ENCODE measurements at regions not wholly inside any gene's neighbourhood (a gene's known extent, or its start where the extent isn't known, plus 50 kb on each side); places are given as distances from the start of the nearest gene placed in this dataset.

DNA sequence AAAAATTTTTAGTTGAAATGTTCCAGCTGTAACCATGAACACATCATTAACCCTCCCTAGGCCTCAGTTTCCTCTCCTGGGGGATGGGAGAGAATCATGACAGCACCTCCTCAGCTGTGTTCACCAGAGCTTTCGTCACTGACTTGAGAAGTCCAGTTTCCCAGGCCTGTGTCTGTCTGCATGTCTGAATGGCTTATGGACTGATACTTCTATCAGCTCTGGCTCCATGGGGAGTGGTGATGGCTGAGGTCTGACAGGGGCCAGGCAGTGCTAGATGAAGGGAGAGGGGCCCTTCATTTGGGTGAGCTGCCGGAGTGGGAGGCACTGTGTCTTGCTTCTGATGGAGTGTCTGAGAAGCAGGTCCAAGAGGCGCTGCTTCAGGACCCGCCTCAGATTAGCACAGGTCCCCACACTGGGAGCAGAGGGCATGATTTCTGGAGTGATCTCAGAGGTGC, 192.9 kb downstream of the PTPN20 start:
- Histone ChIP-seq H3K4me1 (no peaks in the 10 kb centered on the region), H3K27ac (no peak overlapping the region), H3K36me3 (no peaks in the 10 kb centered on the region), H3K4me3 (no peak overlapping the region), H3K27me3 (no peaks in the 10 kb centered on the region), H3K9me3 (no peaks in the 10 kb centered on the region)
- intact Hi-C loops (cut with DNase I) = no loop called here
- no peak for DNase-seq
- 87 to 94% methylated on average over 4 of the region's 4 CpGs for WGBS, 2 donors
- no peak for TF ChIP-seq POLR2A (IDR thresholded peaks at IDR 0.05)
- no peak for TF ChIP-seq POLR2AphosphoS5 (IDR thresholded peaks at IDR 0.05)
- TF ChIP-seq EP300 (IDR thresholded peaks at IDR 0.05) = no peak
- TF ChIP-seq, protein P1, sequence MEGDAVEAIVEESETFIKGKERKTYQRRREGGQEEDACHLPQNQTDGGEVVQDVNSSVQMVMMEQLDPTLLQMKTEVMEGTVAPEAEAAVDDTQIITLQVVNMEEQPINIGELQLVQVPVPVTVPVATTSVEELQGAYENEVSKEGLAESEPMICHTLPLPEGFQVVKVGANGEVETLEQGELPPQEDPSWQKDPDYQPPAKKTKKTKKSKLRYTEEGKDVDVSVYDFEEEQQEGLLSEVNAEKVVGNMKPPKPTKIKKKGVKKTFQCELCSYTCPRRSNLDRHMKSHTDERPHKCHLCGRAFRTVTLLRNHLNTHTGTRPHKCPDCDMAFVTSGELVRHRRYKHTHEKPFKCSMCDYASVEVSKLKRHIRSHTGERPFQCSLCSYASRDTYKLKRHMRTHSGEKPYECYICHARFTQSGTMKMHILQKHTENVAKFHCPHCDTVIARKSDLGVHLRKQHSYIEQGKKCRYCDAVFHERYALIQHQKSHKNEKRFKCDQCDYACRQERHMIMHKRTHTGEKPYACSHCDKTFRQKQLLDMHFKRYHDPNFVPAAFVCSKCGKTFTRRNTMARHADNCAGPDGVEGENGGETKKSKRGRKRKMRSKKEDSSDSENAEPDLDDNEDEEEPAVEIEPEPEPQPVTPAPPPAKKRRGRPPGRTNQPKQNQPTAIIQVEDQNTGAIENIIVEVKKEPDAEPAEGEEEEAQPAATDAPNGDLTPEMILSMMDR (IDR thresholded peaks at IDR 0.05) = no peak

DNA sequence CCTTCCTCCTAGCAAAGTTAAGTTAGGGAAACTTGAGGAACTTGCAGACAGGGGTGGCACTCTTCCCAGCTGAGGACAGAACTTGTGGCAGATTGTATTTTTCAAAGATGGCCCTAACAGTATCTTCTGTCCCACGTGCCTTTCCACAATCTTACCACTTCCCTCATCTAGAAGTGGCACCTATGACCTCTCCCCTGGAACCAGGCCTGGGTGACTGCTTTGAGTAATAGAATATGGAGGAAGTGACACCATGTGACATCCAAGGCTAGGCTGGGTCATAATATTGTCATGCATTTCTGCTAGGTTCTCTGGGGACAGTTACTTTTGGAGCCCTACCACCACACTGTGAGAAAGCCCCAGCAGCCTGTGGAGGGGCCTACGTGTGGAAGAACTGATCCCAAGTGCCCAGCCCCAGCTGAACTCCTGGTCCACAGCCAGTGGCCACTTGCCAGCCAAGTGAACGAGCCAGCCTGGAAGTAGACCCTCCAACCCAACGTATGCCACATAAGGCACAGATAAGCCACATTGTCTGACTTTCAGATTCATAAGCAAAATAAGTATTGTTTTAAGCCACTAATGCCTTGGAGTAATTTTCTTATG, 193.7 kb downstream of the PTPN20 start:
- no peak overlapping the region for H3K27ac ChIP-seq
- TF ChIP-seq POLR2A (IDR thresholded peaks at IDR 0.05) (no peak), POLR2AphosphoS5 (IDR thresholded peaks at IDR 0.05) (no peak), EP300 (IDR thresholded peaks at IDR 0.05) (no peak)
- TF ChIP-seq, protein P1 (IDR thresholded peaks at IDR 0.05) = no peak
- intact Hi-C loops (cut with DNase I) = no loop called here
- no peaks in the 10 kb centered on the region for H3K9me3 ChIP-seq
- 66 to 69% methylated on average over 4 of the region's 4 CpGs for WGBS, 2 donors
- DNase-seq = no peak
- no peaks in the 10 kb centered on the region for H3K27me3 ChIP-seq
- no peak overlapping the region for H3K4me3 ChIP-seq
- no peaks in the 10 kb centered on the region for H3K36me3 ChIP-seq
- no peaks in the 10 kb centered on the region for H3K4me1 ChIP-seq

GRCh38 chr10:47107007-47107747, 192.8 kb upstream of the GDF10 start:
- H3K27me3 ChIP-seq = no peaks in the 10 kb centered on the region
- intact Hi-C loops (cut with DNase I) = no loop called here
- H3K27ac ChIP-seq = no peak overlapping the region
- no peak for TF ChIP-seq EP300 (IDR thresholded peaks at IDR 0.05)
- TF ChIP-seq, protein P1 (IDR thresholded peaks at IDR 0.05) = no peak
- no peak for TF ChIP-seq POLR2A (IDR thresholded peaks at IDR 0.05)
- no peak for TF ChIP-seq POLR2AphosphoS5 (IDR thresholded peaks at IDR 0.05)
- H3K4me1 ChIP-seq = no peaks in the 10 kb centered on the region
- H3K36me3 ChIP-seq = no peaks in the 10 kb centered on the region
- 88 to 93% methylated on average over 8 of the region's 8 CpGs for WGBS, 2 donors
- DNase-seq = no peak
- no peak overlapping the region for H3K4me3 ChIP-seq
- H3K9me3 ChIP-seq = no peaks in the 10 kb centered on the region

- H3K4me3 ChIP-seq = no peak overlapping the region
- H3K27ac ChIP-seq = no peak overlapping the region
- DNase-seq = no peak
- H3K36me3 ChIP-seq = no peaks in the 10 kb centered on the region
- no peaks in the 10 kb centered on the region for H3K9me3 ChIP-seq
- no peaks in the 10 kb centered on the region for H3K4me1 ChIP-seq
- 44 to 73% methylated on average over 2 of the region's 2 CpGs for WGBS, 2 donors
- H3K27me3 ChIP-seq = no peaks in the 10 kb centered on the region
- intact Hi-C loops (cut with DNase I) = no loop called here
- TF ChIP-seq POLR2A (IDR thresholded peaks at IDR 0.05) = no peak
These were observed 190.1 kb upstream of the GDF10 start for GRCh38 chr10:47109906-47110305.

DNA sequence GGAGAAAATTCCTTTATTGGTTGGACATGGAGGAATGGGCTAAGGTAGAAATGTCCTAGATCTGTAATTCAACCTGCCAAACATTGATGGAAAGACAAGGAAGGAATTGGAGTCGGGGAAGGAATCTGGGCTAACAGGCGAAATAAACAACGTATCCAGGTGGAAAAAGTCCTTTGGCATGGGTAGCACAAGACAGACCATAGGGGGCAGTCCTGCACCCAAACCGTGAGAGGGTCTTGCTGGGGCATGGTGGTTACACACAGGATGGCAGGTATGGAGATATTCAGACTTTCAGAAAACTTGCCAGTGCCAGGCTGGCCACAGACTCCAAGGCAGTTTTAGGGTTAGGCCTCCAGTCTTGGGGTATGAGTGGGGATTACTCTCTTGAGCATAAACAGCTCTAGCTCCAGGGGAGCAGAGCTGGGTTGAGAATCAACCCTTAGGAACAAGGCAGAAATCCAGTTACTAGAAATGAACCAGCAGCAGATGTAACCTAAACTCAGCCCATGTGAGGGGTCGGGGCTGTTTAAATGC, 188.6 kb upstream of the GDF10 start:
- 81 to 87% methylated on average over 5 of the region's 5 CpGs for WGBS, 2 donors
- DNase-seq = no peak
- no peaks in the 10 kb centered on the region for H3K27me3 ChIP-seq
- no peaks in the 10 kb centered on the region for H3K36me3 ChIP-seq
- H3K4me3 ChIP-seq = no peak overlapping the region
- intact Hi-C loops (cut with DNase I) = no loop called here
- H3K27ac ChIP-seq = no peak overlapping the region
- peaks cover 0 to 5% (median 0%) of the 10 kb centered on the region in 4 donors for H3K4me1 ChIP-seq
- no peaks in the 10 kb centered on the region for H3K9me3 ChIP-seq
- TF ChIP-seq, protein P1 (IDR thresholded peaks at IDR 0.05) = no peak
- TF ChIP-seq EP300 (IDR thresholded peaks at IDR 0.05) (no peak), POLR2A (IDR thresholded peaks at IDR 0.05) (no peak), POLR2AphosphoS5 (IDR thresholded peaks at IDR 0.05) (no peak)

Data from sigmoid colon (tissue), 6 donors.